ENCODE measurements at regions not wholly inside any gene's neighbourhood (a gene's known extent, or its start where the extent isn't known, plus 50 kb on each side); places are given as distances from the start of the nearest gene placed in this dataset.

DNA sequence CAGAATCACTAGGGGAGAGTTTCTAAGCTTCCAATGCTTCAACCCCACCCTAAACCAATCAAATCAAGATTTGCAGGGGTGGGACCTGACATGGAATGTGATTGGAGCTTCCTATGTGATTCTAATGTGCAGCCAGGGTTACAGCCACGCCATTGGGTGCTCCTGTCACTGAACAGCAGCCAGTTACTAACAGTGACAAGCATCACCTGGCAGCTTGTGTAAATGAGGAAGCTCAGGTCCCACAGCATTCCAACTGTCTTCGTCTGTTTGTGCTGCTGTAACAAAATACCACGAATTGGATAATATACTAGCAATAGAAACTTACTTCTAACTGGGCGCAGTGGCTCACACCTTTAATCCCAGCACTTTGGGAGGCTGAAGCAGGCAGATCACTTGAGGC lies 294.9 kb downstream of the SHQ1 start:
- H3K27me3 ChIP-seq (ENCODE audit: control insufficient read depth, insufficient read depth, low read length): no peaks in the 10 kb centered on the region
- DNase-seq (ENCODE audit: low read depth, low spot score) (no peak), ATAC-seq (no peak)
- H3K27ac ChIP-seq (ENCODE audit: low read length): no peak overlapping the region
- H3K36me3 ChIP-seq (ENCODE audit: control insufficient read depth, insufficient read depth, low read length): no peaks in the 10 kb centered on the region
- intact Hi-C loops (cut with micrococcal nuclease; ENCODE audit: unreplicated experiment) (no loop called here), in situ Hi-C loops (cut with HindIII; ENCODE audit: low pct_unique_long_range_greater_than_20kb, low sequenced_read_pairs) (no loop called here)
- ChIA-PET POLR2A (no interaction called here), CTCF (no interaction called here)
- BruUV-seq (replicated peaks): no TSS peak
- H3K4me3 ChIP-seq (ENCODE audit: low read depth in 2 of 2, low read length in 2 of 2): no peak overlapping the region
- no peak for TF ChIP-seq REST (IDR thresholded peaks at IDR 0.05; ENCODE audit: insufficient read depth in 1 of 2, low read depth in 2 of 2, low read length in 1 of 2)
- TF ChIP-seq, protein P1, sequence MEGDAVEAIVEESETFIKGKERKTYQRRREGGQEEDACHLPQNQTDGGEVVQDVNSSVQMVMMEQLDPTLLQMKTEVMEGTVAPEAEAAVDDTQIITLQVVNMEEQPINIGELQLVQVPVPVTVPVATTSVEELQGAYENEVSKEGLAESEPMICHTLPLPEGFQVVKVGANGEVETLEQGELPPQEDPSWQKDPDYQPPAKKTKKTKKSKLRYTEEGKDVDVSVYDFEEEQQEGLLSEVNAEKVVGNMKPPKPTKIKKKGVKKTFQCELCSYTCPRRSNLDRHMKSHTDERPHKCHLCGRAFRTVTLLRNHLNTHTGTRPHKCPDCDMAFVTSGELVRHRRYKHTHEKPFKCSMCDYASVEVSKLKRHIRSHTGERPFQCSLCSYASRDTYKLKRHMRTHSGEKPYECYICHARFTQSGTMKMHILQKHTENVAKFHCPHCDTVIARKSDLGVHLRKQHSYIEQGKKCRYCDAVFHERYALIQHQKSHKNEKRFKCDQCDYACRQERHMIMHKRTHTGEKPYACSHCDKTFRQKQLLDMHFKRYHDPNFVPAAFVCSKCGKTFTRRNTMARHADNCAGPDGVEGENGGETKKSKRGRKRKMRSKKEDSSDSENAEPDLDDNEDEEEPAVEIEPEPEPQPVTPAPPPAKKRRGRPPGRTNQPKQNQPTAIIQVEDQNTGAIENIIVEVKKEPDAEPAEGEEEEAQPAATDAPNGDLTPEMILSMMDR (IDR thresholded peaks at IDR 0.05): no peak
- no peak for TF ChIP-seq TCF7L2 (IDR thresholded peaks at IDR 0.05; ENCODE audit: low read depth, low read length)
- no peak for TF ChIP-seq POLR2AphosphoS5 (IDR thresholded peaks at IDR 0.05; ENCODE audit: low read depth, low read length)
- TF ChIP-seq SIN3A (IDR thresholded peaks at IDR 0.05; ENCODE audit: borderline replicate concordance, insufficient read depth, low read depth, low read length): no peak
- H3K9me3 ChIP-seq (ENCODE audit: control insufficient read depth, insufficient read depth, low read depth, low read length): no peaks in the 10 kb centered on the region
- H3K4me1 ChIP-seq (ENCODE audit: control insufficient read depth, insufficient read depth, low read length): no peaks in the 10 kb centered on the region

DNA sequence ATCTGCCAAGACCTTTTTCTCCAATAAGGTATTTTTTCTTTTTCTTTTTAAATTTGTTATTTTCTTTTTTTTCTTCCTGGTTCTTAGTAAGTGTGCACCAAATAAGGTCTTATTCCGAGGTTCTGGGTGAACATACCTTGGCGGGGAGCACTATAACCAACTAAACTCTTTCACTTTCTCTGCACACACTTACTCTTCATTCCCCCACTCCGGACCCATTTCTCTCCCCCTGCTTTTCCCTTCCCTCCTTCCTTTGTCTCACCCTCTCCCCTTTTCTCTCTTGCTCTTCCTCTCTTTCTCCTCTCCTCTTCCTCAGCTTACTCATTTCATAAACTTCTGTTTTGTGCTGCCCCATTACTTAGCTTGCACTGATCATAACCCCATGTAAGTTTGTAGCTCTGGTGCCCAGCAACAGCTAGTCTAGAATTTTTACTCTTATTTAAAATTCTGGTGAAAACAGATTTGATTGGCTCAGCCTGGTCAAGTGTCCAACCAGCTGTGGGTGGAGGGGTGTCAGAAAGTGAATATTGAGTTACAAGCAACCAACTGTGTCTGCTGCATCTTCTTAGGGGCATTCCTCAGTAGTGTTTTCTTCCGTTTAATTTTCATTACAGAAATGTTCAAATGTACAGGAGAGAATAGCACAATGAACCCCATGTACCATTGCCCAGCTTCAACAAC lies 297.5 kb downstream of the SHQ1 start:
- Histone ChIP-seq H3K4me1 (ENCODE audit: control insufficient read depth, insufficient read depth, low read length) (no peaks in the 10 kb centered on the region), H3K4me3 (ENCODE audit: low read depth in 2 of 2, low read length in 2 of 2) (no peak overlapping the region), H3K27me3 (ENCODE audit: control insufficient read depth, insufficient read depth, low read length) (no peaks in the 10 kb centered on the region), H3K36me3 (ENCODE audit: control insufficient read depth, insufficient read depth, low read length) (no peaks in the 10 kb centered on the region), H3K9me3 (ENCODE audit: control insufficient read depth, insufficient read depth, low read depth, low read length) (no peaks in the 10 kb centered on the region), H3K27ac (ENCODE audit: low read length) (no peak overlapping the region)
- intact Hi-C loops (cut with micrococcal nuclease; ENCODE audit: unreplicated experiment) (no loop called here), in situ Hi-C loops (cut with HindIII; ENCODE audit: low pct_unique_long_range_greater_than_20kb, low sequenced_read_pairs) (no loop called here)
- TF ChIP-seq SIN3A (IDR thresholded peaks at IDR 0.05; ENCODE audit: borderline replicate concordance, insufficient read depth, low read depth, low read length) (no peak), REST (IDR thresholded peaks at IDR 0.05; ENCODE audit: insufficient read depth in 1 of 2, low read depth in 2 of 2, low read length in 1 of 2) (no peak), POLR2AphosphoS5 (IDR thresholded peaks at IDR 0.05; ENCODE audit: low read depth, low read length) (no peak), TCF7L2 (IDR thresholded peaks at IDR 0.05; ENCODE audit: low read depth, low read length) (no peak)
- TF ChIP-seq, protein P1 (IDR thresholded peaks at IDR 0.05): no peak
- ChIA-PET POLR2A (no interaction called here), CTCF (interaction anchor here (0.6 kb wide), 1 partner anchor 600 kb away, joined by 4 read pairs; no protein-coding TSS in a partner anchor)
- DNase-seq (ENCODE audit: low read depth, low spot score): no peak
- no TSS peak for BruUV-seq (replicated peaks)
- no peak for ATAC-seq
